ENCODE measurements at regions not wholly inside any gene's neighbourhood (a gene's known extent, or its start where the extent isn't known, plus 50 kb on each side); places are given as distances from the start of the nearest gene placed in this dataset.

DNA sequence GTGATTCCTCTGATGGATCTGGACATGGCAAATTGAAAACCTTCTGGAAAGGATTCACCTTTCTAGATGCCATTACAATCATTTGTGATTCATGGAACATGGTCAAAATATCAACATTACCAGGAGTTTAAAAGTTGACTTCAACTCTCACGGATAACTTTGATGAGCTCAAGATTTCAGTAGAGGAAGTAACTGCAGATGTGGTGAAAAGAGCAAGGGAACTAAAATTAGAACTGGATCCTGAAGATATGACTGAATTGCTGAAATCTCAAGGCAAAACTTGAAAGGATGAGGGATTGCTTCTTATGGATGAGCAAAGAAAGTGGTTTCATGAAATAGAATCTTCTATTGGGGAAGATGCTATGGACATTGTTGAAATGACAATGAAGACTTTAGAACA, 293.6 kb downstream of the ARHGAP12 start:
- H2AFZ ChIP-seq: no peak overlapping the region
- H3K9ac ChIP-seq: no peak overlapping the region
- no peaks in the 10 kb centered on the region for H3K9me3 ChIP-seq (ENCODE audit: control insufficient read depth, low read length)
- no peaks in the 10 kb centered on the region for H3K79me2 ChIP-seq
- H3K36me3 ChIP-seq (ENCODE audit: control insufficient read depth, insufficient read depth, low read length): no peaks in the 10 kb centered on the region
- H3K4me1 ChIP-seq: no peaks in the 10 kb centered on the region
- no peak overlapping the region for H3K4me2 ChIP-seq (ENCODE audit: low read length)
- no peak overlapping the region for H3K27ac ChIP-seq
- TF ChIP-seq, protein P1, sequence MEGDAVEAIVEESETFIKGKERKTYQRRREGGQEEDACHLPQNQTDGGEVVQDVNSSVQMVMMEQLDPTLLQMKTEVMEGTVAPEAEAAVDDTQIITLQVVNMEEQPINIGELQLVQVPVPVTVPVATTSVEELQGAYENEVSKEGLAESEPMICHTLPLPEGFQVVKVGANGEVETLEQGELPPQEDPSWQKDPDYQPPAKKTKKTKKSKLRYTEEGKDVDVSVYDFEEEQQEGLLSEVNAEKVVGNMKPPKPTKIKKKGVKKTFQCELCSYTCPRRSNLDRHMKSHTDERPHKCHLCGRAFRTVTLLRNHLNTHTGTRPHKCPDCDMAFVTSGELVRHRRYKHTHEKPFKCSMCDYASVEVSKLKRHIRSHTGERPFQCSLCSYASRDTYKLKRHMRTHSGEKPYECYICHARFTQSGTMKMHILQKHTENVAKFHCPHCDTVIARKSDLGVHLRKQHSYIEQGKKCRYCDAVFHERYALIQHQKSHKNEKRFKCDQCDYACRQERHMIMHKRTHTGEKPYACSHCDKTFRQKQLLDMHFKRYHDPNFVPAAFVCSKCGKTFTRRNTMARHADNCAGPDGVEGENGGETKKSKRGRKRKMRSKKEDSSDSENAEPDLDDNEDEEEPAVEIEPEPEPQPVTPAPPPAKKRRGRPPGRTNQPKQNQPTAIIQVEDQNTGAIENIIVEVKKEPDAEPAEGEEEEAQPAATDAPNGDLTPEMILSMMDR (IDR thresholded peaks at IDR 0.05): no peak
- H3K27me3 ChIP-seq (ENCODE audit: control insufficient read depth, insufficient read depth, low read length): no peaks in the 10 kb centered on the region
- H3K4me3 ChIP-seq (ENCODE audit: low read depth, low read length): no peak overlapping the region

DNA sequence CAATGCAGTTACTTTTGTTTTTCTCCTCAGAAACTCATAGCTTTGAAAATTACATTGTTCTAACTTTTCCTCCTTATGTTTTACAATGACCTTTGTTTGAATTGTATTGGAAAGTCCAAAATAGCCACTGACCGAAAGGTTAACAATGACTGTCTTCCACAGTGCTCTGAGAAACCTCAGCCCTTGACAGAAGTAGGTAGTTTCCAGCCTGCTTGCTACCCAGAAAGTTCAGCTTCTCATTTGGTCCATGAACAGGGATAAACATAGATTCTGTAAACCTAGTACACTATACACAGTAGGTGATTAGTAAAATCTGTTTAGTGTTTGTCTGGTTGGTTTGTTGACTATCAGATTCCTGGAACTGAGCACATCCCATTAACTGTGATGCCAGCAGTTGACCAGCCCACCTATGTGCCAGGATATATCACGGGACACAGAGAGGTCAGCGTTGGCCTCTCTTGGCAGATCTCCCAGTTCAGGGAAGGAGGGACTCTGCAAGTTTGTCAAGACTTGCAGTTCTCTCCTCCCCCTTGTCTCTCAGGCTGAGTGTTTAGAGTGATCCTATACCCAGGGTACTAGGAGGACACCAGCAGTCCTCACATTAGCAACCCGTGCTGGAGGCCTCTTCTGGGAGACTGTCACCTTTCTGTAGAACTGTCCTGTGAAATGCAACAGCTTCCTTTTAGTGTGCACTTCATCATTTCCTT, 297.6 kb downstream of the ARHGAP12 start:
- H3K4me1 ChIP-seq: no peaks in the 10 kb centered on the region
- H3K36me3 ChIP-seq (ENCODE audit: control insufficient read depth, insufficient read depth, low read length): no peaks in the 10 kb centered on the region
- no peak overlapping the region for H3K9ac ChIP-seq
- H3K79me2 ChIP-seq: no peaks in the 10 kb centered on the region
- no peak overlapping the region for H3K4me3 ChIP-seq (ENCODE audit: low read depth, low read length)
- H3K27ac ChIP-seq: no peak overlapping the region
- TF ChIP-seq, protein P1 (IDR thresholded peaks at IDR 0.05): no peak
- no peaks in the 10 kb centered on the region for H3K27me3 ChIP-seq (ENCODE audit: control insufficient read depth, insufficient read depth, low read length)
- H2AFZ ChIP-seq: no peak overlapping the region
- H3K9me3 ChIP-seq (ENCODE audit: control insufficient read depth, low read length): no peaks in the 10 kb centered on the region
- no peak overlapping the region for H3K4me2 ChIP-seq (ENCODE audit: low read length)

DNA sequence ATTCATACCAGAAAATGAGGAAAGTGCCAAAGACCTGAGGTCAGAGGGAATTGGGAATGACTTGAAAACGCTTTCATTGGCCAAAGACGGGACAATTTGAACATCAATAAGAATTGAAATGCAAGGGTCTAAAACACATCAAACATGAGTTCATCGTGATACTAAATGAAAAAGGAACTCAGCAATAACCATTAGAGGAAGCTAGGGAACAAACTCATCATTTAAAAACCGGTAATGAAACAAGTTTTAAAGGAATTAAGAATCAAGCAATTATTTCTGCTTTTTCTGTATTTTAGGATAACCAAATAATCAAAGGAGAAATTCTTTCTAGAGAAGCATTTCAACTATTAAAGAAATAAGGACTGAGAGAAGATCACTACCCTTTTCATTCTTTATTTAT, 303.1 kb downstream of the ARHGAP12 start:
- H3K9me3 ChIP-seq (ENCODE audit: control insufficient read depth, low read length): no peaks in the 10 kb centered on the region
- H3K36me3 ChIP-seq (ENCODE audit: control insufficient read depth, insufficient read depth, low read length): no peaks in the 10 kb centered on the region
- no peaks in the 10 kb centered on the region for H3K27me3 ChIP-seq (ENCODE audit: control insufficient read depth, insufficient read depth, low read length)
- no peak overlapping the region for H3K4me3 ChIP-seq (ENCODE audit: low read depth, low read length)
- no peak overlapping the region for H3K9ac ChIP-seq
- H3K4me1 ChIP-seq: no peaks in the 10 kb centered on the region
- no peak overlapping the region for H2AFZ ChIP-seq
- TF ChIP-seq, protein P1 (IDR thresholded peaks at IDR 0.05): no peak
- H3K79me2 ChIP-seq: no peaks in the 10 kb centered on the region
- H3K27ac ChIP-seq: no peak overlapping the region
- no peak overlapping the region for H3K4me2 ChIP-seq (ENCODE audit: low read length)

DNA sequence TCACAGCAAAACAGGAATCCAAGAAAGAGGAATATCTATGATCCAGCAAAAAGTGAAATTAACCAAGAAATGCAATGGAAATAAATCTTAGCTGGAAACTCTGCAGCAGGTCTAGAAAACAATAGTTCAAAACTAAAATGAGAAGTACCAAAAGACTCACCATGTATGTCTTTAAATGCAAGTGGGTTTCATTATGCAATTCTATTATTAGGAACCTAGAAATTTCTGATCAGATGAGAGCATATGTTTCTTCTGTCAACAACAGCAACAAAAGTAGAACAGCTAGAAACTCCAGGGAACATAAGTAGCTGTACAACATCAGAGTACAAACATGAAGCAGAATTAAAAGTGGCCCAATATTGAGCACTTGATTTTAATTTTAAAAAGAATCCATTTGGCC, 304.0 kb downstream of the ARHGAP12 start:
- H3K27me3 ChIP-seq (ENCODE audit: control insufficient read depth, insufficient read depth, low read length): no peaks in the 10 kb centered on the region
- H3K27ac ChIP-seq: no peak overlapping the region
- H3K4me2 ChIP-seq (ENCODE audit: low read length): no peak overlapping the region
- no peaks in the 10 kb centered on the region for H3K4me1 ChIP-seq
- H3K9me3 ChIP-seq (ENCODE audit: control insufficient read depth, low read length): no peaks in the 10 kb centered on the region
- H3K36me3 ChIP-seq (ENCODE audit: control insufficient read depth, insufficient read depth, low read length): no peaks in the 10 kb centered on the region
- H3K4me3 ChIP-seq (ENCODE audit: low read depth, low read length): no peak overlapping the region
- no peaks in the 10 kb centered on the region for H3K79me2 ChIP-seq
- TF ChIP-seq, protein P1 (IDR thresholded peaks at IDR 0.05): no peak
- no peak overlapping the region for H3K9ac ChIP-seq
- no peak overlapping the region for H2AFZ ChIP-seq

DNA sequence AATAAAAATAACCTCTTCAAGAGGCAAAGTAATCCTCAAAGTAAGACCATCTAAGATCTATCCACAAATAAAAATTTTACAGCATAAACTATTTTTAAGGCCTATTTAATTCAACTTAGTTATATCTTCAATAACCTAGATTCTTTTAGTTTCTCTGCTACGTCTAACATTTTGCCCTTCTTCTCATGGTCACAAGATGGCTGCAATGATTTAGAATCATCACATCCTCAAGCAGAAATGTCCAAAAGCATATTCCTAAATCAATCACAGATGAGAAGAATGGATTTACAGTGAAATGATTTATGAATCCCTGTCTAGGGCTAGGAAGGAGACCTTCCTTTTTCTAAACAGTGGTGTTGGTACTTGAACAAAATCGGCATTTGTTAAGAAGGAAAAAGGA, 304.7 kb downstream of the ARHGAP12 start:
- H3K27ac ChIP-seq: no peak overlapping the region
- no peaks in the 10 kb centered on the region for H3K9me3 ChIP-seq (ENCODE audit: control insufficient read depth, low read length)
- no peak overlapping the region for H3K9ac ChIP-seq
- TF ChIP-seq, protein P1 (IDR thresholded peaks at IDR 0.05): no peak
- no peaks in the 10 kb centered on the region for H3K79me2 ChIP-seq
- no peaks in the 10 kb centered on the region for H3K27me3 ChIP-seq (ENCODE audit: control insufficient read depth, insufficient read depth, low read length)
- H3K36me3 ChIP-seq (ENCODE audit: control insufficient read depth, insufficient read depth, low read length): no peaks in the 10 kb centered on the region
- no peak overlapping the region for H3K4me3 ChIP-seq (ENCODE audit: low read depth, low read length)
- no peak overlapping the region for H2AFZ ChIP-seq
- H3K4me2 ChIP-seq (ENCODE audit: low read length): no peak overlapping the region
- H3K4me1 ChIP-seq: no peaks in the 10 kb centered on the region
